OCI-M1 (cell line): ENCODE measurements at regions not wholly inside any gene's neighbourhood (a gene's known extent, or its start where the extent isn't known, plus 50 kb on each side); places are given as distances from the start of the nearest gene placed in this dataset.

Experiments used
- DNase-seq: peaks from one replicate; lab custom pipeline; 2025; lab: John Stamatoyannopoulos, UW

GRCh38 chr13:22176968-22177520, 506.2 kb downstream of the FGF9 start:
- no peak for DNase-seq

- DNase-seq: no peak
These were observed 508.0 kb downstream of the FGF9 start for GRCh38 chr13:22178878-22179277.

GRCh38 chr13:22187329-22187728, 516.5 kb downstream of the FGF9 start:
- DNase-seq: no peak

GRCh38 chr13:22189176-22190048, 518.5 kb downstream of the FGF9 start:
- no peak for DNase-seq

- DNase-seq: no peak
These were observed 522.2 kb downstream of the FGF9 start for GRCh38 chr13:22193070-22193469.

- no peak for DNase-seq
These were observed 523.4 kb downstream of the FGF9 start for GRCh38 chr13:22194106-22194805.

- DNase-seq: no peak
These were observed 524.9 kb downstream of the FGF9 start for GRCh38 chr13:22195726-22196125.

- DNase-seq: no peak
These were observed 525.9 kb downstream of the FGF9 start for GRCh38 chr13:22196777-22197176.

- DNase-seq: no peak
These were observed 527.1 kb downstream of the FGF9 start for GRCh38 chr13:22198001-22198400.

- DNase-seq: no peak
These were observed 527.9 kb downstream of the FGF9 start for GRCh38 chr13:22198641-22199217.

- DNase-seq: no peak
These were observed 529.6 kb downstream of the FGF9 start for GRCh38 chr13:22200440-22200839.

- no peak for DNase-seq
These were observed 530.6 kb downstream of the FGF9 start for GRCh38 chr13:22201375-22201925.

- no peak for DNase-seq
These were observed 539.5 kb downstream of the FGF9 start for GRCh38 chr13:22210134-22210930.

- DNase-seq: no peak
These were observed 541.0 kb downstream of the FGF9 start for GRCh38 chr13:22211876-22212275.

- no peak for DNase-seq
These were observed 541.7 kb downstream of the FGF9 start for GRCh38 chr13:22212576-22212975.

GRCh38 chr13:22214184-22214583, 543.3 kb downstream of the FGF9 start:
- DNase-seq: no peak

GRCh38 chr13:22218797-22219196, 547.9 kb downstream of the FGF9 start:
- DNase-seq: no peak

- DNase-seq: no peak
These were observed 548.8 kb downstream of the FGF9 start for GRCh38 chr13:22219709-22220108.

GRCh38 chr13:22220151-22221135, 549.6 kb downstream of the FGF9 start:
- DNase-seq: no peak

- no peak for DNase-seq
These were observed 552.5 kb downstream of the FGF9 start for GRCh38 chr13:22223411-22223810.
